PC-3 (cell line): ENCODE measurements at regions not wholly inside any gene's neighbourhood (a gene's known extent, or its start where the extent isn't known, plus 50 kb on each side); places are given as distances from the start of the nearest gene placed in this dataset.

ENCODE experiments used
- ATAC-seq: fragments of 200-7000 bp; cut with Tn5 transposase; 2 replicates; pipeline ENCODE4 v1.9.1; 2020; ENCODE audit warnings: mild to moderate bottlenecking, moderate library complexity
- BruUV-seq: library from RNA; stranded (reverse); fragments of 400-500 nt; replicated peaks from 2 replicates; lab custom pipeline; 2021; lab: Mats Ljungman, UMichigan
- CTCF ChIA-PET: fragments of 300-600 bp; sonication (Branson Sonifier 250); formaldehyde crosslinking; loops from one replicate; lab custom pipeline; 2022; ENCODE audit warnings: antibody characterized with exemption; lab: Charles Lee
- POLR2A ChIA-PET: fragments of 300-600 bp; sonication (Branson Sonifier 250); formaldehyde crosslinking; loops from one replicate; lab custom pipeline; 2022; ENCODE audit warnings: antibody characterized with exemption; ENCODE audit not compliant: unreplicated experiment; lab: Charles Lee
- DNase-seq: peaks from one replicate; pipeline ENCODE4 v3.0.0-alpha.2; 2015
- H2AFZ ChIP-seq: fragments of 300-600 bp; sonication (generic); 2 replicates; pipeline ENCODE4 v1.6.0; 2016; ENCODE audit warnings: antibody characterized with exemption, low read length
- H3F3A ChIP-seq: fragments of 300-600 bp; sonication (generic); one replicate; pipeline ENCODE4 v1.6.0; 2017; ENCODE audit warnings: antibody characterized with exemption, low read length, control low read depth, mild to moderate bottlenecking; ENCODE audit not compliant: unreplicated experiment
- H3K27ac ChIP-seq: fragments of 300-600 bp; sonication (generic); 2 replicates; pipeline ENCODE4 v1.5.1; 2016; ENCODE audit warnings: mild to moderate bottlenecking, low read length
- H3K27me3 ChIP-seq: fragments of 300-600 bp; sonication (generic); 2 replicates; pipeline ENCODE4 v1.6.1; 2016; ENCODE audit warnings: low read length, mixed read lengths
- H3K36me3 ChIP-seq: fragments of 300-600 bp; sonication (generic); 2 replicates; pipeline ENCODE4 v1.6.1; 2016; ENCODE audit warnings: low read depth, mixed run types, low read length, mixed read lengths
- H3K4me1 ChIP-seq: fragments of 300-600 bp; sonication (generic); 2 replicates; pipeline ENCODE4 v1.5.1; 2016; ENCODE audit warnings: low read length; ENCODE audit not compliant: insufficient read depth
- H3K4me2 ChIP-seq: fragments of 300-600 bp; sonication (generic); 2 replicates; pipeline ENCODE4 v1.6.0; 2016; ENCODE audit warnings: low read length
- H3K4me3 ChIP-seq: fragments of 300-600 bp; sonication (generic); 2 replicates; pipeline ENCODE4 v1.5.1; 2016; ENCODE audit warnings: mild to moderate bottlenecking, low read length, mixed read lengths
- H3K79me2 ChIP-seq: fragments of 300-600 bp; sonication (generic); 2 replicates; pipeline ENCODE4 v1.6.1; 2017; ENCODE audit warnings: low read length, mixed read lengths
- H3K9ac ChIP-seq: fragments of 300-600 bp; sonication (generic); 2 replicates; pipeline ENCODE4 v1.6.0; 2016; ENCODE audit warnings: mild to moderate bottlenecking, low read length
- H3K9me2 ChIP-seq: fragments of 300-600 bp; sonication (generic); replicated peaks from 2 replicates; pipeline ENCODE4 v1.6.1; 2016; ENCODE audit warnings: mixed run types, low read length, mixed read lengths
- H3K9me3 ChIP-seq: fragments of 300-600 bp; sonication (generic); 2 replicates; pipeline ENCODE4 v1.6.1; 2016; ENCODE audit warnings: low read length, mixed read lengths
- H4K20me1 ChIP-seq: fragments of 300-600 bp; sonication (generic); 2 replicates; pipeline ENCODE4 v1.6.1; 2016; ENCODE audit warnings: low read length, mixed read lengths
- CTCF ChIP-seq: fragments of 300-600 bp; sonication (generic); conservative IDR thresholded peaks from 2 replicates; pipeline ENCODE4 v1.5.1; 2017; ENCODE audit warnings: antibody characterized with exemption, low read depth, mild to moderate bottlenecking, low read length
- EZH2 ChIP-seq: fragments of 300-600 bp; sonication (generic); IDR thresholded peaks from one replicate; pipeline ENCODE4 v1.6.1; 2017; ENCODE audit warnings: antibody characterized with exemption, mild to moderate bottlenecking, low read length; ENCODE audit not compliant: unreplicated experiment
- EZH2phosphoT487 ChIP-seq: fragments of 300-600 bp; sonication (generic); IDR thresholded peaks from 2 replicates; pipeline ENCODE4 v1.6.1; 2018; ENCODE audit warnings: mild to moderate bottlenecking, antibody characterized with exemption, low read length, borderline replicate concordance
- intact Hi-C: fragments of 100-400 bp; cut with micrococcal nuclease; formaldehyde crosslinking; loops from 2 replicates; pipeline ENCODE4 v1.9.0; 2023

GRCh38 chr15:66933932-66934867, 131.2 kb upstream of the SMAD3 start:
- H3K9ac ChIP-seq, result no peak overlapping the region
- DNase-seq (no peak), ATAC-seq (no peak)
- no peaks in the 10 kb centered on the region; the same call in 1 of the 2 replicates for H3K9me3 ChIP-seq
- no peak overlapping the region for H2AFZ ChIP-seq
- H3F3A ChIP-seq, result no peaks in the 10 kb centered on the region
- TF ChIP-seq EZH2phosphoT487 (no peak), CTCF (no peak), EZH2 (no peak)
- intact Hi-C loops, result no loop called here
- no peaks in the 10 kb centered on the region for H3K27me3 ChIP-seq
- H3K4me2 ChIP-seq, result no peak overlapping the region
- no peaks in the 10 kb centered on the region for H3K79me2 ChIP-seq
- no peaks in the 10 kb centered on the region for H4K20me1 ChIP-seq
- no peak overlapping the region for H3K4me3 ChIP-seq
- H3K27ac ChIP-seq, result no peak overlapping the region
- no TSS peak for BruUV-seq
- no peaks in the 10 kb centered on the region for H3K9me2 ChIP-seq
- H3K36me3 ChIP-seq, result no peaks in the 10 kb centered on the region
- ChIA-PET CTCF (no interaction called here), POLR2A (no interaction called here)
- H3K4me1 ChIP-seq, result peaks cover 34% of the 10 kb centered on the region

- no peak overlapping the region for H3K27ac ChIP-seq
- intact Hi-C loops, result no loop called here
- TF ChIP-seq CTCF (no peak), EZH2phosphoT487 (no peak), EZH2 (no peak)
- no peak overlapping the region for H2AFZ ChIP-seq
- H3K4me2 ChIP-seq, result no peak overlapping the region
- H3K36me3 ChIP-seq, result no peaks in the 10 kb centered on the region
- H3K79me2 ChIP-seq, result no peaks in the 10 kb centered on the region
- no peaks in the 10 kb centered on the region for H3K27me3 ChIP-seq
- peaks cover 31% of the 10 kb centered on the region for H3K4me1 ChIP-seq
- POLR2A ChIA-PET, result no interaction called here
- ATAC-seq, result no peak
- H4K20me1 ChIP-seq, result no peaks in the 10 kb centered on the region
- no peaks in the 10 kb centered on the region for H3K9me2 ChIP-seq
- no peak overlapping the region for H3K9ac ChIP-seq
- no TSS peak for BruUV-seq
- H3F3A ChIP-seq, result no peaks in the 10 kb centered on the region
- H3K4me3 ChIP-seq, result no peak overlapping the region
- CTCF ChIA-PET, result no interaction called here
- DNase-seq, result no peak
- no peaks in the 10 kb centered on the region; the same call in 1 of the 2 replicates for H3K9me3 ChIP-seq
Measured at GRCh38 chr15:66934868-66935520, 130.4 kb upstream of the SMAD3 start.
